Loucy (cell line): ENCODE measurements at regions not wholly inside any gene's neighbourhood (a gene's known extent, or its start where the extent isn't known, plus 50 kb on each side); places are given as distances from the start of the nearest gene placed in this dataset.

ENCODE experiments used
- H2AFZ ChIP-seq: fragments of 200-600 bp; sonication (generic); 2 replicates; pipeline ENCODE4 v1.6.0; 2016; ENCODE audit warnings: antibody characterized with exemption, mild to moderate bottlenecking, low read length, moderate library complexity
- H3F3A ChIP-seq: fragments of 200-600 bp; 2 replicates; pipeline ENCODE4 v1.6.0; 2016; ENCODE audit warnings: antibody characterized with exemption, low read depth, mild to moderate bottlenecking
- H3K27me3 ChIP-seq: fragments of 200-600 bp; sonication (generic); 2 replicates; pipeline ENCODE4 v1.6.1; 2014; ENCODE audit warnings: low read length, mild to moderate bottlenecking; ENCODE audit not compliant: insufficient read depth, poor library complexity, severe bottlenecking
- H3K36me3 ChIP-seq: fragments of 200-600 bp; sonication (generic); 2 replicates; pipeline ENCODE4 v1.6.1; 2016; ENCODE audit warnings: low read length; ENCODE audit not compliant: insufficient read depth
- H3K4me1 ChIP-seq: fragments of 200-600 bp; sonication (generic); 2 replicates; pipeline ENCODE4 v1.5.1; 2014; ENCODE audit warnings: low read length, mild to moderate bottlenecking; ENCODE audit not compliant: insufficient read depth, poor library complexity, severe bottlenecking
- H3K4me2 ChIP-seq: fragments of 200-600 bp; sonication (generic); 2 replicates; pipeline ENCODE4 v1.6.0; 2014; ENCODE audit warnings: antibody characterized with exemption, low read length, low read depth, mild to moderate bottlenecking; ENCODE audit not compliant: poor library complexity, severe bottlenecking
- H3K4me3 ChIP-seq: fragments of 200-600 bp; sonication (generic); 2 replicates; pipeline ENCODE4 v1.5.1; 2014; ENCODE audit warnings: low read length, mild to moderate bottlenecking, mixed read lengths; ENCODE audit not compliant: poor library complexity, severe bottlenecking
- H3K79me2 ChIP-seq: fragments of 200-600 bp; sonication (generic); 2 replicates; pipeline ENCODE4 v1.6.1; 2014; ENCODE audit warnings: low read length; ENCODE audit not compliant: insufficient read depth
- H3K9ac ChIP-seq: fragments of 200-600 bp; sonication (generic); 2 replicates; pipeline ENCODE4 v1.6.0; 2014; ENCODE audit warnings: mild to moderate bottlenecking, low read depth, low read length, moderate library complexity; ENCODE audit not compliant: poor library complexity, severe bottlenecking
- H3K9me2 ChIP-seq: fragments of 200-600 bp; sonication (generic); replicated peaks from 2 replicates; pipeline ENCODE4 v1.6.1; 2016; ENCODE audit warnings: low read depth, low read length, mixed read lengths
- H3K9me3 ChIP-seq: fragments of 200-600 bp; sonication (generic); 2 replicates; pipeline ENCODE4 v1.6.1; 2014; ENCODE audit warnings: mild to moderate bottlenecking, antibody characterized with exemption, low read length, low read depth; ENCODE audit not compliant: insufficient read depth
- H4K20me1 ChIP-seq: fragments of 200-600 bp; sonication (generic); 2 replicates; pipeline ENCODE4 v1.6.0; 2014; ENCODE audit warnings: antibody characterized with exemption, low read length, mild to moderate bottlenecking; ENCODE audit not compliant: insufficient read depth, poor library complexity, severe bottlenecking
- CTCF ChIP-seq: fragments of 200-600 bp; sonication (generic); conservative IDR thresholded peaks from 2 replicates; pipeline ENCODE4 v1.5.1; 2014; ENCODE audit warnings: mild to moderate bottlenecking, antibody characterized with exemption, low read length
- EZH2phosphoT487 ChIP-seq: fragments of 200-600 bp; IDR thresholded peaks from 2 replicates; pipeline ENCODE4 v1.6.1; 2018; ENCODE audit warnings: antibody characterized with exemption, mild to moderate bottlenecking, moderate library complexity, borderline replicate concordance

- Histone ChIP-seq H3K27me3 (no peaks in the 10 kb centered on the region), H3K4me2 (no peak overlapping the region), H3K36me3 (no peaks in the 10 kb centered on the region), H3F3A (no peaks in the 10 kb centered on the region), H3K4me1 (no peaks in the 10 kb centered on the region), H3K4me3 (no peak overlapping the region), H3K9me2 (no peaks in the 10 kb centered on the region), H4K20me1 (no peaks in the 10 kb centered on the region), H3K79me2 (no peaks in the 10 kb centered on the region), H3K9me3 (no peaks in the 10 kb centered on the region), H2AFZ (no peak overlapping the region), H3K9ac (no peak overlapping the region)
- TF ChIP-seq CTCF (no peak), EZH2phosphoT487 (no peak)
These were observed 1183.2 kb downstream of the CDH11 start for GRCh38 chr16:63938661-63939060.

DNA sequence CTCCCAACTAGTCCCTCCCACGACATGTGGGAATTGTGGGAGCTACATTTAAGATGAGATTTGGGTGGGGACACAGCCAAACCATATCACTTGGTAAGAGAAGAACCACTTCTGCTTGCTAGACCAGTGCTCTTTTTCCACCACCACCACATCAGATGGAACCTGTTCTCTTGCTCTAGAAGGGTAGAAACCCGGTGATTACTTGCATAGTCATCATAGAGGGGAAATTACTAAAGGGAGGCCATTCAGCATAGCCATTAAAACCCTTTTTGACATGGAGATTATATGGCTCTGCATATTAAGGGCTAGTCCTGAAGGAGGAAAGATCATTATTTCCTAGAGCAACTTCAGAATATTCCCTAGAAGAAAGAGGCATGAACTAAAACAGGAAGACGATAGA, 1188.0 kb downstream of the CDH11 start:
- no peaks in the 10 kb centered on the region for H3K79me2 ChIP-seq
- no peak overlapping the region for H3K9ac ChIP-seq
- H3K9me3 ChIP-seq = no peaks in the 10 kb centered on the region
- H3F3A ChIP-seq = no peaks in the 10 kb centered on the region
- no peaks in the 10 kb centered on the region for H4K20me1 ChIP-seq
- no peaks in the 10 kb centered on the region for H3K4me1 ChIP-seq
- no peak overlapping the region for H2AFZ ChIP-seq
- no peak overlapping the region for H3K4me2 ChIP-seq
- H3K27me3 ChIP-seq = no peaks in the 10 kb centered on the region
- H3K4me3 ChIP-seq = no peak overlapping the region
- TF ChIP-seq CTCF = no peak
- no peak for TF ChIP-seq EZH2phosphoT487
- no peaks in the 10 kb centered on the region for H3K36me3 ChIP-seq
- no peaks in the 10 kb centered on the region for H3K9me2 ChIP-seq

DNA sequence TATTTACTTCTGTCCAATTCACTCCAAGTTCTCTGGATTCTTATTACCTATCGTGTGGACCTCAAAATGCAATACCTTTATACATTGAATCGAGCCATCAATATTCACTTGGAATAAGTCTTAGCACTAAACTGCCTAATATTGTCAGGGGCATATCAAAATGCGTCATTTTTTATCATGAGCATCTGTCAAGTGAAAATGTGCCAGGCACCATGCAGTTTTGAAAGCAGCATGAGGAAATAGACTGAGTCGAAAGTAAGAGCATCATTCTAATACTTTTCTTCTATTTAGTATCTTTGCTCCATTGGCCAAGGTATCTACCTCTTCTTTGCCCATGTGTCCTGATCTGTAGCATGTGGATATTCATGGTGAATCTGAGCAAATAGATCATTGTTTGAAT, 1193.4 kb downstream of the CDH11 start:
- Histone ChIP-seq H3K4me2 (no peak overlapping the region), H3K36me3 (no peaks in the 10 kb centered on the region), H4K20me1 (no peaks in the 10 kb centered on the region), H3K27me3 (no peaks in the 10 kb centered on the region), H3K9me2 (no peaks in the 10 kb centered on the region), H3K79me2 (no peaks in the 10 kb centered on the region), H3K9me3 (no peaks in the 10 kb centered on the region), H2AFZ (no peak overlapping the region), H3K4me3 (no peak overlapping the region), H3K4me1 (no peaks in the 10 kb centered on the region), H3F3A (no peaks in the 10 kb centered on the region), H3K9ac (no peak overlapping the region)
- no peak for TF ChIP-seq EZH2phosphoT487
- no peak for TF ChIP-seq CTCF
